ENCODE measurements at regions not wholly inside any gene's neighbourhood (a gene's known extent, or its start where the extent isn't known, plus 50 kb on each side); places are given as distances from the start of the nearest gene placed in this dataset.
A peak's percentile ranks its signal among the peaks of the same experiment; 100 is the strongest.

DNA sequence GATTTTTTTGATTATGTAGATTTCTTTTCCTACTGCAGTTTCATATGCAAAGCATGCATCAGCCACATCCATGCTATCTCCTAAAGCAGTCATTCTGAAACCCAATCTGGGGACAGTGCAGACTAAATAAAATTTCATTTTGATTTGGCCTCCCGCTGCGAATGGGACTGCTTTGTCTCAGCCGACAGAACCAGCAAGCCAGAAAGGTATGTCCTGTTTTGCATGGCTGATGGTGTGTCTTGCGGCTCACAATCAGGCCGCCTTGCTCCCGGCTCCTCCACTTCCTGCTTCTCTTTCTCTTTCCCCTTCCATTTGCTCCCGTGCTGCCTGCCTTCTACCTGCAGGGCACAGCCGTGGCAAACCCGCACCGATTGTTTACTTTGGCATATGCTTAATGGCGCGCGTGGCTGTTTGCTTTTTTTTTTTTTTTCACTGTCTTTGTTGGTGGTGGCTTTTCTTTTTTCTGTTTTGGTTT is 419.6 kb upstream of the POU3F3 start:
- no peak for FAIRE-seq

DNA sequence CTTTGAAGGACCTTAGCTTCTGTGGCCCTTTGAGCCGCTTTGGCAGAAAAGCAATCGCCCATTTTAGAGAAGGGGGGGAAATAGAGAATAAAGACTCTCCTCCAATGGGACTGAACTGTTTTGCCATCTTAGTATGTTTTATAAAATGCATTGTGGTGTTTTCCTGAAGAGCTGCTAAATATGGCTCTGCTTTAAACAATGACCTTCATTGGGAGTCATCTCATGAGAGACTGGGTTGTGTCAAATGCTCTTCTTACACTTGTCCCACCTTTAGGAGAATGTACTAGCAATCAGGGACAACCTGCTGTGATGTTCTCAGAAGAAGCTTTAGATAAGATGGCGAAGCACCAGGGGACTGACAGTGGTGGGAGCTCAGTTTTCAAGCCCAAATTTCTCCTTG is 418.9 kb upstream of the POU3F3 start:
- DNase-seq (ENCODE audit: low spot score): no peak
- FAIRE-seq: no peak

More for the DNA sequence above, 419.6 kb upstream of the POU3F3 start:
- DNase-seq (ENCODE audit: low spot score): peak; percentile 64

DNA sequence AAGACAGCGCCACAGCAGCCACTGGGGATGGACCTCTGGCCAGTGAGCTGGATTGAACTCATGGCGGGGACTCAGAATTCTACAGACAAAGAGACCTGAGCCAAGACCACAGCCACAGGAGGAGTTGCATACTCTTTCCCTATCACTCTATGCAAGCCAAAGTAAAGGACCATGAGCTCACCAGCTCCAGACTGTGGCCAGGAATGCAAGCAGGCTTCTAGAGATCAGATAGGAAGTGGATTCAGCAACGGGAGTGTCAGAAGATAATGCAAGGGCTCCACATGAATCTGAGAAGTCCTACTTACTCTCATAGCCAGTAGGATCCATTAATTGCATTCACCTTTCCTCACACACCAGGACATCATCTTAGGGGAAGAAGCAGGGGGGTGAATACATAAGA is 415.4 kb upstream of the POU3F3 start:
- DNase-seq (ENCODE audit: low spot score) (no peak), FAIRE-seq (no peak)

DNA sequence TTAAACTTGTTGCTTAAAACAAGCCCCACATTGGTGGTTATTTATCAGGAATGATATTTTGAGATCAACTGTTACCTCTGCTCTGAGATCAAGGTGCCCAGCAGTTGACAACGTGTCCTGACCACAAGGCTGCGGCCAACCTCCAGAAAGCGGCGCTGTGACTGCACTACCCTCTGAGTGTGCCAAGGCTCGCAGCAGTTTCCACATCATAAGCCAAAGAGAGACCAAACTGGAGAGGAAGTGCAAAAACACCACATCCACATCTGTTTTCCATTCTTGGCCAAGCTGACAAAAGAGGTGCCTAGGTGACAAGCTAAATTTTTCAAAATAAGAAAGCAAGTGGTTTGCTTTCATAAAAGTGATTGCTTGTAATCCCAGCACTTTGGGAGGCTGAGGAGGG is 410.8 kb upstream of the POU3F3 start:
- FAIRE-seq (peak; percentile 93), DNase-seq (ENCODE audit: low spot score) (no peak)

DNA sequence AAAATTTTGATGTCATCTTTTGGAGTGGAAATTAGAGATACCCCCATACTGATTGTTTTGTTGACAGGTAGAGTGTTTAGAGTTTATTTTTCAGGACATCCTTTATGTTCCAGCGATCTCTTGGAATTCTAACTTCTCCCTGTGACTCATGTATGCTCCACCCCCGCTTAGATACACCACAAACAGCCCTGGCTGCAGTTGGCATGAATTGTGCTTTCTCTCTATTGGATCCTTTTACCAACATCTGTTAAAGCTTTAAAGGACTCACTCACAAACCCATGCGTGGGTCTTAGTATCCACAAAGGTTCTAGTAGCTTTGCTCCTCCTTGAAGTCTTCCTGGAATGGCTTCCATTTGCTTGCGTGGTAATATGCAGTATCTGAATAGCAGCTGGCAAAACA is 409.5 kb upstream of the POU3F3 start:
- no peak for FAIRE-seq
- peak; percentile 60 for DNase-seq (ENCODE audit: low spot score)

DNA sequence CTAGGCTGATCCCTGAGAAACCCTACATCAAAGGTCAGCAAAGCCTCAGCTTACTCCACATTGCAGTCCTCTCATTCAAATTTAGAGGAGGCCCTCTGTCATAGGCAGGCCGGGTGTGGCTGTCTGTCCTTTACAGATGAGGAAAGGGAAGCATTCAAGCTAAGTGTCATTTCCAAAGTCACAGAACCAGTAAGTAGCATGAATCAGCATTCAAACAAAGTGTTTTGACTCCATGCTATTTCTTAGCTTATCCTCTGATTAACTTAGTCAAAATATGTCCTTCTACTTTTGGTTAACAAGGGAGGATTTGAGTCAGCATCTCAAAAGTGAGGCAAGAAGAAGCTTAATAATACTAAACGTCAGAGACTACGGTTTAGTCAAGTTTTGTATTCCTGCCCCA is 409.0 kb upstream of the POU3F3 start:
- FAIRE-seq (no peak), DNase-seq (ENCODE audit: low spot score) (no peak)

DNA sequence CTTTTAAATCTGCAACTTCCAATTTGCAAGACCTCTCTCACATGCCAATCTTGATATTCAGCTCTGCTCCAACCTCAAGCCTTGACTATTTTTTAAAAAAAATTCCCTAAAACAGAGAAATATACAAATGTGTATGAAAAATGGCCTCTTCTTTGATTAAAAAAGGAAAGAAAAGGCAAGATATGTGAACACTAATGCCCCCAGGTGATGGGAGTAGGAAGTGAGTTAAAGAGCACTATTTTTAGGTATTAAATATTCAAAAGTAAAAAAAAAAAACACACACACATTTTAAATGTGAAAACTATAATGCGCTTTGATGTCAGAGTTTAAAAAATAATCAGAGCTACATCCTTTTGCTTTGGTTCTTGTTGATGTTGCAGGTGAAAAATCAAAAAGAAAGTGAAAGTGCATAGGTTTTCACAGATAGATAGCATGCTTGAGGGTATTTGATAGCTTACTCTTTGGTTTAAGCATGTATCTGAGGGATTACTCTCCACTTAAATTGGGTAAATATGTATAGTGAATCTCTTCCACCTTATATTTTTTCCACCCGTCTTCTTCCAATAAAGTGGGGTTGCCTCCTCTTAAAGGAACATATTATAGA is 406.0 kb upstream of the POU3F3 start:
- DNase-seq (ENCODE audit: low spot score) (no peak), FAIRE-seq (no peak)

DNA sequence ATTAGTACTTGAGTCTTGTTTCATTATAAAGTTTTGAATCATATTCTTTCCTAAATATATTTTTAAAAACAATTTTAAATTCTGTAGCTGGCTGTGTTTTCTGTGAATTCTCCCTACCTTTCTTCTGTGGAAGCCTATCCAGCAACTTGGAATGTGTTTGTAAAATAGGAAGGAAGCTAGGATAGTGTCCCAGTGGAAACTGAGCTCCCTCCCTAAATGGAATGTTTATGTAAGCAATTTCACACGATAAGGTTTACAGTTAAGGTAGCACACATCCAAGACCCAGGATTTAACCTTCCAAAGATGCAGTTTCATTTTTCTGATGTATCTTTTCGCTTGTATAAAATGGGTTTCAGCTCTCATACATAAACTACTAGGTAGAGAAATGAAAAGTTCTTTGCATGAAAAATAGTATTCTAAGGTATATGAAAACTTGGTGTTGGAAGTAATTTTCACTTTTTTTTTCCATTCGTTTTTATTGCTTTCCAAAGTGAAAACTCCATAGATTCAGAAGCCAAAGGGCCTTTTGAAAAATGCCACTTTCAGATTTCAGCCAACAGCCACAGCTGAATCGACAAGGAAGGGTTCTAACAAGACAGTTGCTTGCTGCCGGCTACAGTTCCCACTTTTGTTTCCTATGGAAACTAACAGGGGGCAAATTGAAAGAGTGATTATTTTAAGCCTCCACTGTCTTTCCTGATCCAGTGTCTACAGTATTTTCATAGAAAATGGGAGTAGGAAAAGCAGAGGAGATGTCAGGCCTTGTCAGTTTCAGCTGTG is 405.1 kb upstream of the POU3F3 start:
- no peak for FAIRE-seq

DNA sequence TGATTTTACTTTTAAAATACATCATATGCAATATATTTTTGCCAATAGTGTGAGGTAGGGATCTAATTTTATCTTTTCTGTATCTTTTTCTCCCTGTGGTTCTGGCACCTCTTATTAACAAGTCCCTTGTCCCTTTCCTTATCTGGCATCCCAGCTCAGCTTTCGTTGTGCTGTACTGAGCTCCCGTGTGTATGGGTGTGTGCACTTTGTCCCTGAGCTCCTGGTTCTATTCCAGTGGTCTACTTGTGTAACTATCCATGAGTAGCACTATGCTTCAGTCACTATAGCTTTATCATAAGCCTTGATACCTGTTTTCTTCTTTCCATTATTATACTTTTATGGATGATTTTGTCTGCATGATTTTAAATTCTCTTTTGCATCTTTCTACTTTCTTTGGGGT is 401.4 kb upstream of the POU3F3 start:
- no peak for DNase-seq (ENCODE audit: low spot score)
- FAIRE-seq: no peak

More for the DNA sequence above, 405.1 kb upstream of the POU3F3 start:
- DNase-seq (ENCODE audit: low spot score): no peak

DNA sequence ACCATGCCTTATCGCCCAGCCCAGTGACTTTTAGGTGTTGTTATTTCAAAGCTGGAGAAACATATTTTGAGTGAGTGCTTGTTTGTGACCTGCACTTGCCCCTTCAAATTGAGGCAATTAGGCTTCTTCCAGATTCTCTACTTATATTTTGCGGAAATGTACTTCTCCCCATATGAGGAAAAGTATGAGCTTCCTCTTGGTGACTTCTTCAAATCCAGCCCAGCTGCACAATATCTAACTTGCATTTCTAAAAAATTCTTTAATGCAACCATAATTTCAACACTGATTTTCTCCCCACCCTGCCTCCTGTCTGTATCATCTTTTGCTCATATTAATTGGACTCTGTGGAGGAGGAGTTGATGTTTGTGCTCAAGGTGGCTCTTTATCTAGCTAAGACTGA is 391.2 kb upstream of the POU3F3 start:
- FAIRE-seq: no peak
- DNase-seq (ENCODE audit: low spot score): no peak

DNA sequence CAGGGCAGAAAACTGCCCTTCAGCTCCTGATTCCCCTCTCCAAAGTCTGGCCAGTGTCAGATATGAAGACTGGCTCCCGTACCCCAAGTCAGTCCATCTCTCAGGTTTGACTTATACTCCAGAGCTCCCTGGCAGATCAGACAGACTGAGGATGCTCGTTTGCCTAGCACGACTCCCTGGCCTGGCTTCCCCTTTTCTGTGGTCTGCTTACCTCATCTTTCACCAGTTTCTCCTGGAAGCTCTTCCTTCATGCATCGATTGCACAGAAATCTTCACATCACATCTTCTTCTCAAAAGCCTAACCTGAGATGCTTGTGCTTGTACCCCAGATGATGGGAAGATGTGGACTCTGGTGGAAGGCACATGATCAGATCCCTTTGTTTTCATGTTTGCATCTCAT is 387.9 kb upstream of the POU3F3 start:
- DNase-seq (ENCODE audit: low spot score): no peak
- no peak for FAIRE-seq

DNA sequence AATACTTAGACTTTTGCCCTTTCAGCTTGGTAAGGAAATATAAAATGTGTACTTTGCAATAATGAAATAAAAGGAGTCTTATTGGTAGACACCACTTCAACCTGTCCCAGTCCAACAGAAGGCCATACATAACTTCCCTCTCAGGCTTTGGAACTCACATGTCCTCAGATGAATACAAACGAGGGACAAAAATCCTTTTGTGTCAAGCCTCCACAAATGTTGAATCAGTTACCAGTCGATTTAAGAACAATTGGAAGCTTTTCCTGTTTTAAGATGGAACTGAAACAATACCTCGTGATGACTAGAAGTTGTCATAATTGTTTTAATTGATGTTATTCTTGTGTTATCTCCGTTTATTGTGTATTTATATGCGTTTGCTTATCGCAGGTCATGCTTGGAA is 385.1 kb upstream of the POU3F3 start:
- FAIRE-seq: no peak

DNA sequence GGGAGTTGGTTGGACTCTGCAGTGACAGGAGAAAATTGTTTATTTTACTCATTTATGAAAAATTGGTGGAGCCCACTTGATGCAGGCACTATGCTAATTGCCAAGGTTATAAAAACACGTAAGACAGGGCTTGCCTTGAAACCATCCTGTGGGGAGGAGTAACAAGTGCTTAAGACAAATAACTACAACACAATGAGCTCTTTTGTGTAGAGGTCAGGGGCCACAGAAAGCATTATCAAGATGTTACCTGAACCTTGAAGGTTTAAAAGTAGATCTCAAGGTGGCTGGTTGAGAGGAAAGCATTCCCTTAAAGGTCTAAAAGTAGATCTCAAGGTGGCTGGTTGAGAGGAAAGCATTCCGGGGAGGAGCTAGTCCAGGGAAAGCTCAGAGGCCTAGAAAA is 381.8 kb upstream of the POU3F3 start:
- no peak for DNase-seq (ENCODE audit: low spot score)
- peak; percentile 32 for FAIRE-seq

More for the DNA sequence above, 385.1 kb upstream of the POU3F3 start:
- DNase-seq (ENCODE audit: low spot score): no peak

DNA sequence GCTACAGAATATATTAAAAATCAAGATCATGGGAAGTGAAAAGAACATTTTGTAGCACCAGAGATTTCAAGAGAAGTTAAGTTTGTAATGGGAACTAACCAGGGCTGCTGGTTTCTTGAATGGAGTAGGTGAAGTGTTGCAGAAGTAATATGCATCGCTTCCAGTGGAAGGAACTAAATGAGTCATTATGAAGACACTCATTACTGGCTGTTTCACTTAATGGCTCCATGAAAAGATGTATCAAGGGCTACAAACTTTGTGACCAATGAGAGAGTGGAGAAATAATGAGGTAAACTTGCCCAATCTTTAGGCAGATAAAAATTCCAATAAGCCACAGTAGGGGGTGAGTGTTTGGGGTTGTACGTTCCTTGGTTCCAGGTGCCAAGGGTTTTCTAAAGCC is 380.4 kb upstream of the POU3F3 start:
- DNase-seq (ENCODE audit: low spot score): no peak
- no peak for FAIRE-seq

DNA sequence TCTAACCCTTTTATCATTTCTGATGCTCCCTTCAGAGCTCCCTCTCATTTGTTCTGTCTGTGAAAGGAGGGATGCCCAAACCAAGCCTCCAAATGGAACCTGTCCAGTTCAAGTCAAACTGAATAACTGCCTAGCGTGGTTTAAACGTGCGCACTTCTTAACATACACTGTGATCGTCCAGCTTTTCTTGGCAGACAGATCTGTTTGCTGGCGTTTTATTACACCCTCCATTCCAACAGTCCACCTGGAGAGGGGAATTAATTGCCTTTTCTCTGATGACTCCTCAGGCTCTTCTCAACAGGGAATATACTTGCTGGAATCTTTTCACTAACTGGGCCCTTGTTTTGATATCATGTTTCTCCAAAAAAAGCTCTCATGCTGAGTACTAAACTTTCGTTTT is 379.2 kb upstream of the POU3F3 start:
- no peak for DNase-seq (ENCODE audit: low spot score)
- no peak for FAIRE-seq

DNA sequence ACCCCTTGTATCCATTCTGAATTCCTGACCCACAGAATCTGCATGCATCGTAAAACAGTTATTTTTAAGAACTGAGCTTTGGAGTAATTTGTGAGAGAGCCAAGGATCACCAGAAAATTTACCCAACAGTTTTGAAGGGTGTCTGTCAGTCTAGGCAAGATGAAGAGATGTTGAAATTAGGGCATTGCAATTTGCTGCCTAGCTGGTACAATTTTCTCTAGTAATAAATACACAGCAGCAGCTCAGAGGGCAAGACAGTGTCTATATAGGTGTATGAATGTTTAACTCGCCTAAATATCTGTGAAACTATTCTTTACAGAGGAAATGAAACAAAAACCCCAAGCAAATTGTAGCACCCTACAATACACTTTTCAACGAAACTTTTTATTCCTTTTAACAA is 377.8 kb upstream of the POU3F3 start:
- DNase-seq (ENCODE audit: low spot score) (no peak), FAIRE-seq (no peak)

DNA sequence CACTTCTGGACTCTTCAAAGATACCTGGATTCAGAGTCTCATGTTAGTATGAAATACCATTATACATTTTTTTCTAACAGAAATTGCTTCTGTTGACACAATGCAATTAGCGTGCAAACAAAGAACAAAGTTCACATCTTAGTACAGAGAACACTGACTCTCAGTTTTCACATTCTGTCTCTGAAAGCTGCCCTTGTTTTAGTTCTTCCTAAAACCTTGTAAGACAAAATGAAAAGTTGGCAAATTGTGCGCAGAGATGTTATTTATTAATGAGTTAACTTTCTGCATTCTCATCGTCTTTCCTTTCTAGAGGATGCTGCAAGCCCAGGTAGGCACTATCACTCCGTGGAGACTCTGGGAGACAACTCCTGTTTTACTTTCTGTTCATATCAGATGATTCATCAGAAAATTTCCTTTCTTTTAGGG is 377.3 kb upstream of the POU3F3 start:
- no peak for DNase-seq (ENCODE audit: low spot score)
- no peak for FAIRE-seq

DNA sequence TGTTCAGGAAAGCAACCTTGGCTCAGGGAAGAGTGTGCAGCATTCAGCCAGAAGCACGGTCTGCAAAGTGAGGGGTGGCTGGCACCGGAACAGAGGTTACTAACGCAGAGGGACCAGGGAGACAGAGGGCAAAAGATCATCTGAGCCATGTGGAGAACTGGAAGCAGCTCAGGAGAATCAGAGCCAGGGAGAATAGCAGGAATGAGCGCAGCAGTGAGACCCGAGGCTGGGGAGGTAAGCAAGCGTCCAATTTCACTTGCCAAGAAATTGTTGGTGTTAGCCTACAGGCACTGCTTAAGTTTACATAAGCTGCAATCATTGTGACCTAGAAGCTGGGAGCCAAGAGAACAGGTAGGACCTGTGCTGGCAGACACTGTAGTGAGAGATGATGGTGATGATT is 372.6 kb upstream of the POU3F3 start:
- no peak for FAIRE-seq
- no peak for DNase-seq (ENCODE audit: low spot score)

DNA sequence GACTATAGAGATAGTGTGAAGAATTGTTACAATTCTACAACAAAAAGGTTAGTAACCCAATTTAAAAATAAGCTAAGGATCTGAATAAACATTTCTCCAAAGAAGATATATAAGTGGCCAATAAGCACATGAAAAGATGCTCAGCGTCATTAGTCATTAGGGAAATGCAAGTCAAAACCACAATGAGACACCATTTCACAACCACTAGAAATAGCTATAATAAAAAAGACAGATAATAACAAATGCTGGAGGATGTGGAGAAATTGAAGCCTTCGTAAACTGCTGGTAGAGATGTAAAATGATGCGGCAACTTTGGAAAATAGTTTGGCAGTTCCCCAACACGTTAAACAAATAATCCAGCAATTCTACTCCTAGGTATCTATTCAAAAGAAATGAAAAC is 366.5 kb upstream of the POU3F3 start:
- no peak for FAIRE-seq
- no peak for DNase-seq (ENCODE audit: low spot score)

DNA sequence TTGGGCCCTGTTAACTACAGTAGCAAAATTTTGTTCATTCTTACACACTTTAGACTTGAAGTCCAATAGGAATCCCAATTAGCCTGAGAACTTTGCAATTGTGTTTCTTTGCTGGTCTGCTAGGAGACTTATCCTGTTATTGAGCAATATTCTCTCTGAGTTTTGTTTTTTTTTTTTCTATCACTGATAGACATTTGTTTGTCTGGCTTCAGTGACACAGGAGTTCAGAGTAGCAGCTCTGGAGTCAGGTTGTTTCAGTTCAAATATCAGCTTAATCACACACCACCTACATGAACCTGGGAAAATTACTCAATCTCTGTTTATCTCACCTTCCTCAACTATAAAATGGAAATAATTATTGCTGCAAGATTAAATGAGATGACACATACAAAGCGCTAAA is 360.2 kb upstream of the POU3F3 start:
- FAIRE-seq (no peak), DNase-seq (ENCODE audit: low spot score) (no peak)

DNA sequence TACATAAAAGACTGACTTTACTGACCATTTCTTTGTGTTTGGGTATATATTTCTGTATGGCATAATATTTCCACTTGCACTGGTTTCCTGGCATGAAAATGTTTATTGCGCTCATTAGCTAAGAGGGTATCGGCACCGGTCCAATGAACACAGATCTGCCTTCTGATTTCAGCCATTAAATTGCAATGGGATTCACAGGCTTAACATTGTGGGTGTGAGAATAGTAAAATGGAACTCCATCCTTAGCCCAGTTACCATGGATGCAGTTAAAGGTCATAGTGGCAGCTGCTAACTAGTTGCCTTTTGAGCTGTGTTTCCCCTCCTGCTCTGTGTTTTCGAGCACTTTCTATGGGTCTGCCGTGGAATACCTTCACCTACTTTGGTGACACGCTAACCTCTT is 352.6 kb upstream of the POU3F3 start:
- DNase-seq (ENCODE audit: low spot score) (no peak), FAIRE-seq (no peak)

DNA sequence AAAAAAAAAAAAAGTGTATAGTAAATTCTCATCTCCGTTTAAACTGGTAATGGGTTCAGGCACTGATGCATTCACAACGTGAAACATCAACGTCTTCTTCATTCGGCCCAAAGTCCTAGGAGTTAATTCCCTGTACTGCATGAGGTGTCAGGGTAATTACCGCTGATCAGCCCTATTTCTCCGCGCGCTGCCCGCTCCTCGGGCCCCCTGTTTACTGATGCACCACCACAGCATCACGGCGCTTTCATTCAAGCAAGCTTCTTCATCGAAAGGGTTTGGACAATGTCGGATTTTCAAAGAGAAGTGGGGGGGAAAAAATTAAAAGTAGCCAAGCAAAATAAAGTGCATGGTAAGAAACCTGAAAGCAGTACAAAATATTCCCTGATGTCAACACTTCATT is 352.0 kb upstream of the POU3F3 start:
- DNase-seq (ENCODE audit: low spot score) (no peak), FAIRE-seq (no peak)

DNA sequence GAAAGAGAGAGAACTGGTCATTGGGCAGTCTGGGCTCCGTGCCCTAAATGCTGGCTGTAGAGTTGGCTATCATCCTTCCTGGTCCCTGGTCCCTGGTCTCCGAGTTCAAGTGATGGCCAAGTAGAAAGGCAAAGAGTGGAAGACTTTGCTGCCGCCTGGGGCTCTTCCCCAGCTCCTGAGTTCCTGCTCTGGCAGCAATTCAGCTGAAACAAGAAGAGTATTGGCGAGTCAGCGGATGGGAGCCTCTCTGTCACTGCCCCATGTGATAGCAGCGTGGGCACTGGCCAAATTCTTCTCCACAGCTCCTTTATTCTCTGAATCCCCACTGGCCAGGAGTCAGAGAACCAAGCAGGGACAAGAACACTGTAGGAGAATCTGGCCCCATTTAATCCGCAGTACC is 351.0 kb upstream of the POU3F3 start:
- DNase-seq (ENCODE audit: low spot score) (no peak), FAIRE-seq (no peak)
